ENCODE measurements at regions not wholly inside any gene's neighbourhood (a gene's known extent, or its start where the extent isn't known, plus 50 kb on each side); places are given as distances from the start of the nearest gene placed in this dataset.

DNA sequence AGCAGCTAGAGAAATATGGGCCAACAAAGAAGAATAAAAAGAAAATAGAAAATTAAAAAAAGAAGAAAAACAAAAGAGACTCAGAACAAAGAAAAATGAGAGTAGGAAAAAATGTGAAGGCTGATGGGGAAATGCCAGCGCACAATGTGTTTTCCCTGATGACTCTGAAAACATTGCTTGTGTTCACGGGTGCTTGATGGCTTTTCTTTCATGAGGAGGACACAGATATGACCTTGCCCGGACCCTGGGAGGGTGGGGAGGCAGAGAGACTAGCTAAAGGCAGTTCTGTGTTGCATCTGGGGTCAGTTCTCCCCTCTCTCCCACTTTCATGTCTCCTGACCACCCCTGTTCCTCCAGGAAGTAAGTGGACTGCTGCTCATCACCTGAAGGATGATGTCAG is 125.9 kb downstream of the MOBP start:
- no peak for TF ChIP-seq RAD21 (IDR thresholded peaks at IDR 0.05; ENCODE audit: low read length)
- TF ChIP-seq, protein P1, sequence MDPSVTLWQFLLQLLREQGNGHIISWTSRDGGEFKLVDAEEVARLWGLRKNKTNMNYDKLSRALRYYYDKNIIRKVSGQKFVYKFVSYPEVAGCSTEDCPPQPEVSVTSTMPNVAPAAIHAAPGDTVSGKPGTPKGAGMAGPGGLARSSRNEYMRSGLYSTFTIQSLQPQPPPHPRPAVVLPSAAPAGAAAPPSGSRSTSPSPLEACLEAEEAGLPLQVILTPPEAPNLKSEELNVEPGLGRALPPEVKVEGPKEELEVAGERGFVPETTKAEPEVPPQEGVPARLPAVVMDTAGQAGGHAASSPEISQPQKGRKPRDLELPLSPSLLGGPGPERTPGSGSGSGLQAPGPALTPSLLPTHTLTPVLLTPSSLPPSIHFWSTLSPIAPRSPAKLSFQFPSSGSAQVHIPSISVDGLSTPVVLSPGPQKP (IDR thresholded peaks at IDR 0.05; ENCODE audit: borderline replicate concordance, low read depth, low read length), result no peak
- TF ChIP-seq POLR2A (IDR thresholded peaks at IDR 0.05; ENCODE audit: low read depth, low read length), result no peak
- no peak for TF ChIP-seq BHLHE40 (IDR thresholded peaks at IDR 0.05; ENCODE audit: low read depth, low read length)
- TF ChIP-seq, protein P2, sequence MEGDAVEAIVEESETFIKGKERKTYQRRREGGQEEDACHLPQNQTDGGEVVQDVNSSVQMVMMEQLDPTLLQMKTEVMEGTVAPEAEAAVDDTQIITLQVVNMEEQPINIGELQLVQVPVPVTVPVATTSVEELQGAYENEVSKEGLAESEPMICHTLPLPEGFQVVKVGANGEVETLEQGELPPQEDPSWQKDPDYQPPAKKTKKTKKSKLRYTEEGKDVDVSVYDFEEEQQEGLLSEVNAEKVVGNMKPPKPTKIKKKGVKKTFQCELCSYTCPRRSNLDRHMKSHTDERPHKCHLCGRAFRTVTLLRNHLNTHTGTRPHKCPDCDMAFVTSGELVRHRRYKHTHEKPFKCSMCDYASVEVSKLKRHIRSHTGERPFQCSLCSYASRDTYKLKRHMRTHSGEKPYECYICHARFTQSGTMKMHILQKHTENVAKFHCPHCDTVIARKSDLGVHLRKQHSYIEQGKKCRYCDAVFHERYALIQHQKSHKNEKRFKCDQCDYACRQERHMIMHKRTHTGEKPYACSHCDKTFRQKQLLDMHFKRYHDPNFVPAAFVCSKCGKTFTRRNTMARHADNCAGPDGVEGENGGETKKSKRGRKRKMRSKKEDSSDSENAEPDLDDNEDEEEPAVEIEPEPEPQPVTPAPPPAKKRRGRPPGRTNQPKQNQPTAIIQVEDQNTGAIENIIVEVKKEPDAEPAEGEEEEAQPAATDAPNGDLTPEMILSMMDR (conservative IDR thresholded peaks at IDR 0.05; ENCODE audit: low read depth, low read length), result no peak
- no peak for TF ChIP-seq MXI1 (IDR thresholded peaks at IDR 0.05; ENCODE audit: borderline replicate concordance, low read depth, low read length)
- TF ChIP-seq, protein P3, sequence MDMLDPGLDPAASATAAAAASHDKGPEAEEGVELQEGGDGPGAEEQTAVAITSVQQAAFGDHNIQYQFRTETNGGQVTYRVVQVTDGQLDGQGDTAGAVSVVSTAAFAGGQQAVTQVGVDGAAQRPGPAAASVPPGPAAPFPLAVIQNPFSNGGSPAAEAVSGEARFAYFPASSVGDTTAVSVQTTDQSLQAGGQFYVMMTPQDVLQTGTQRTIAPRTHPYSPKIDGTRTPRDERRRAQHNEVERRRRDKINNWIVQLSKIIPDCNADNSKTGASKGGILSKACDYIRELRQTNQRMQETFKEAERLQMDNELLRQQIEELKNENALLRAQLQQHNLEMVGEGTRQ (IDR thresholded peaks at IDR 0.05; ENCODE audit: low read depth, low read length), result no peak
- no peak for TF ChIP-seq FOS (IDR thresholded peaks at IDR 0.05; ENCODE audit: low read depth, low read length)
- no peak for TF ChIP-seq CEBPB (IDR thresholded peaks at IDR 0.05; ENCODE audit: low read depth, low read length)
- no peak for TF ChIP-seq RFX5 (IDR thresholded peaks at IDR 0.05; ENCODE audit: low read depth, low read length)
- TF ChIP-seq RCOR1 (IDR thresholded peaks at IDR 0.05; ENCODE audit: insufficient replicate concordance, low read length), result no peak

All from IMR-90 (cell line).